BLaER1 (cell line): ENCODE measurements at regions not wholly inside any gene's neighbourhood (a gene's known extent, or its start where the extent isn't known, plus 50 kb on each side); places are given as distances from the start of the nearest gene placed in this dataset.

ENCODE experiments used
- H3K27ac ChIP-seq: shearing (Covaris generic); formaldehyde crosslinking; 2 replicates; pipeline ENCODE4 v1.8.1; 2022
- H3K27me3 ChIP-seq: shearing (Covaris generic); formaldehyde crosslinking; 2 replicates; pipeline ENCODE4 v1.8.1; 2022
- H3K36me3 ChIP-seq: shearing (Covaris generic); formaldehyde crosslinking; 2 replicates; pipeline ENCODE4 v1.8.1; 2022
- H3K4me1 ChIP-seq: shearing (Covaris generic); formaldehyde crosslinking; 2 replicates; pipeline ENCODE4 v1.8.1; 2022
- H3K4me2 ChIP-seq: shearing (Covaris generic); formaldehyde crosslinking; 2 replicates; pipeline ENCODE4 v1.8.1; 2022
- H3K4me3 ChIP-seq: shearing (Covaris generic); formaldehyde crosslinking; 2 replicates; pipeline ENCODE4 v1.8.1; 2022
- H3K9ac ChIP-seq: shearing (Covaris generic); formaldehyde crosslinking; 2 replicates; pipeline ENCODE4 v1.8.1; 2022
- H3K9me3 ChIP-seq: shearing (Covaris generic); formaldehyde crosslinking; 2 replicates; pipeline ENCODE4 v1.8.1; 2022
- H4K20me1 ChIP-seq: shearing (Covaris generic); formaldehyde crosslinking; 2 replicates; pipeline ENCODE4 v1.8.1; 2022
- Cebpa-rat ChIP-seq: shearing (Covaris generic); IDR thresholded peaks from 2 replicates; pipeline ENCODE4 v1.8.1; 2022

DNA sequence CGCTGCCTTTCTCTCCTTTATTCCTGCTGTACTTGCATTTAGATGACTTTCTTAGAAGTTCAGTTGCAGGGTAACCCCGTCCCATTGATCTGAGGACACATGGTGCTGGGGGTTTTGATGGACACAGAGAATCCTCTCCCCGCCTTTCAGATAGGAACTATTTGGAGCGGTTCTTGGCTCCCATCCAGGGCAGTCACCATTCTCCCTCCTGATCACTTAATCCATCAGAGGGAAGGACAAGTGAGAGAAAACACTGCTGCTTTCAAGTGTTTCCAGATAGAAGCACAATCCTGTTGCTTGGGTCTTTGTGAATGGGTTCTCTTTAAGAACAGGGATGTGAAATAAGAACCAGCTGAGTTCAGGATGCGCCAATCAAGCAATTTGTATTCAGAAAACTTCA lies 85.2 kb downstream of the IRX1 start:
- Histone ChIP-seq H4K20me1 (no peaks in the 10 kb centered on the region), H3K9ac (no peak overlapping the region), H3K4me2 (no peak overlapping the region), H3K36me3 (no peaks in the 10 kb centered on the region), H3K27me3 (no peaks in the 10 kb centered on the region), H3K9me3 (no peaks in the 10 kb centered on the region), H3K4me1 (peaks cover 10% of the 10 kb centered on the region), H3K4me3 (no peak overlapping the region), H3K27ac (no peak overlapping the region)
- TF ChIP-seq Cebpa-rat, result no peak

DNA sequence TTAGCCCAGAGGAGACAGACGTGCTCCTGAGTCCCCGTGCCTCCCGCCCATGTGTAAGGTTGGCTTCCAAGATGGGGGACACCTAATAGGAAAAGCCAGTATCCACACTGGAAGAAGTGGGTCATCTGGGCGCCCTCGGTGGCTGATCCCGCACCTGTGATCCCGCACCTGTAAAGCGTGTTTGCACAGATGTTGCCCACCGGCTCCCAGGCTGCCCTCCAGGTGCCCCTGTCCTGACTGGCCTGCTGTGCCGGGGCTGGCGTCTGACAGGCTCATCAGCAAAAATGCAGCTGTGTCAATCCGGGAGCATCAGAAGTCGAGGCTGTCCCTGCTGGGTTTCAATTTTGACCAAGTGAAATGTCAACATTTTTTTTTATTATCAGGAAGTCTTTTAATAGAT lies 88.5 kb downstream of the IRX1 start:
- Histone ChIP-seq H3K4me3 (no peak overlapping the region), H3K4me1 (no peaks in the 10 kb centered on the region), H3K27ac (no peak overlapping the region), H3K9ac (no peak overlapping the region), H3K36me3 (no peaks in the 10 kb centered on the region), H3K27me3 (no peaks in the 10 kb centered on the region), H3K4me2 (no peak overlapping the region), H4K20me1 (no peaks in the 10 kb centered on the region), H3K9me3 (no peaks in the 10 kb centered on the region)
- TF ChIP-seq Cebpa-rat, result no peak

DNA sequence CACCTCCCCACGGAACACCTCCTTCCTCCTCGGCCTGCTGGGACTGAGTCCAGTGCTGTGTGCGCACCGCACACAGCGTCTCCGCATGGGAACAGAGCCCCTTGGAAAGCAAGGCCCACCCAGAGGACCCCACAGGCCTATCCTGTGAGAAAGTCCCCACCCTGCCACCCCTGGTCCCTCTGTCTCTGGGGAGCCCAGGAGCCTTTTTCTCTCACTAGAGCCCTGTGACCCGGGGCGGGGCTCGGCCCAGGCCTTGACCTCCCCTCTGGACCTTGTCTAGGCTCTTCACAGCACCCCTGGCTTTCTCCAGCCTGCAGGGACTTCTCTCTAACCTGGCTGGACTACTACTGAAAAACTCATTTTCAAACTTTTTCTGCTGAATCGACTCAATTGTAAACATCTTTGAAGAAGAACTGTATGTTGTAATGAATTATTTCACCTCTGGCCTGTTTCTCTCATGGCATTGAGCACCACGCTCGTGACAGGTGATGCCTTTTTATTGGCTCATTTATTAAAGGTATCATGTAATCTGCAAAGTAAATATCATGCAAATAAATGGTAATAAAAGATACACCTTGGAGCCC lies 89.2 kb downstream of the IRX1 start:
- no peak overlapping the region for H3K4me3 ChIP-seq
- H3K9me3 ChIP-seq, result no peaks in the 10 kb centered on the region
- H3K36me3 ChIP-seq, result no peaks in the 10 kb centered on the region
- no peak overlapping the region for H3K4me2 ChIP-seq
- H3K9ac ChIP-seq, result no peak overlapping the region
- H3K27me3 ChIP-seq, result no peaks in the 10 kb centered on the region
- H3K27ac ChIP-seq, result no peak overlapping the region
- no peaks in the 10 kb centered on the region for H4K20me1 ChIP-seq
- no peak for TF ChIP-seq Cebpa-rat
- H3K4me1 ChIP-seq, result no peaks in the 10 kb centered on the region

DNA sequence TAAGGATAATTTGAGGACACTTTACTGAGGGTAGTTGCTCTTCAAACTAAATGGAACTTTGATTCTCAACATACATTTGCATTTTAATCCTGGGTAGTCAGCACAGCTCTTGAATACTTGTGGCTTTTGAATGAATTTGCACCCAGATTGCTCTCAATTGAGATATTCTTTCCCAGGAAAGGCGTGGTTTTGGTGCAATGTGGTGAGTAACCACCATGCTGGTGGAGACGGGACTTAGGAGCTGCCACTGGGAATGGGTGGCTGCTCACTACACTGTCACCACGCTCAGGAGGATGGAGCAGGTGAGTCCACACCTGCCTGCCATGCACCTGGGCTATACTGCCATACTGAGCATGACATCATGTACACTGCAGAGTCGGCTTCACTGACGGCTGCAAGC lies 99.2 kb downstream of the IRX1 start:
- Histone ChIP-seq H4K20me1 (no peaks in the 10 kb centered on the region), H3K4me3 (no peak overlapping the region), H3K4me1 (no peaks in the 10 kb centered on the region), H3K9ac (no peak overlapping the region), H3K4me2 (no peak overlapping the region), H3K27ac (no peak overlapping the region), H3K27me3 (no peaks in the 10 kb centered on the region), H3K36me3 (no peaks in the 10 kb centered on the region), H3K9me3 (peaks cover 25% of the 10 kb centered on the region)
- TF ChIP-seq Cebpa-rat, result no peak

DNA sequence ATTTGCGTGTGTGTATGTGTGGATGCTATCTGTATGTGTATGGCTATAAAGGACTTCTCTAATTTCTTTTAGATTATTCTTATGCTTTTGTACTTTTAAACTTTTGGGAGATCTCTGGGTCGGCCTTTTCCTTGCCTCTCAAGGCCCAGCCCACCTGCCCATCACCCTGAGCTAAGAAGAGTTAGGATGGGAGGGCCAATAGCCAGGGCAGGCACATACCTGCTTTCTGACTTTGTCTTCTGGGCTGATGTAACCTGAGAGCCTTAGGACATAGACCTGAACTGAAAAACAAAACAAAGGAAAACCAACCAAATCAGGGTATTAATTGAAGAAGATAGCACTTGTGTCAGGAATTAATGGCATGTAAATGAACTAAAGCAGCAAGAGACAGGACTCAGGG lies 100.2 kb downstream of the IRX1 start:
- Histone ChIP-seq H3K9me3 (peaks cover 25% of the 10 kb centered on the region), H3K36me3 (no peaks in the 10 kb centered on the region), H3K4me1 (peaks cover under 1% of the 10 kb centered on the region; the same call in 1 of the 2 replicates), H3K4me2 (no peak overlapping the region), H4K20me1 (no peaks in the 10 kb centered on the region), H3K9ac (no peak overlapping the region), H3K27ac (no peak overlapping the region), H3K4me3 (no peak overlapping the region), H3K27me3 (no peaks in the 10 kb centered on the region)
- TF ChIP-seq Cebpa-rat, result no peak

DNA sequence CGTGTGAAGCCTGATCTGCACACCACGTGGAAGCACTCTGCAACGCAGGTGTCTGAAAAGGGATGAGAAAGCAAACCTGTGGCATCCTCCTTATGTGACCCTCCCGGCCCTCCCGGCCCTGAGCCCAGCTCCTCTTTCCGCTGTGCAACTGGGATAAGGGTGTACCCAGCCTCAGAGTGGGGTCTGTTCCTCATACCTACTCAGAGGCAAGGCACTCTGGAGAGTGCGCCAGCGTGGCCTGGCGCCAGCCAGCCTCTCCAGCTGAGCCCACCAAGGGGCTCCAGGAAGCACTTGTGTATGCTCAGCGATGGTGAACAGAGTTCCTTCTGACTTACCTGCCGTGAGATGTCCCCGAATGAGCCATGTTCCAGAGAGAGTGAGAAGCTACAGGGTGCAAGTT lies 102.8 kb downstream of the IRX1 start:
- H3K4me1 ChIP-seq, result peaks cover 18% of the 10 kb centered on the region
- H4K20me1 ChIP-seq, result no peaks in the 10 kb centered on the region
- H3K9me3 ChIP-seq, result peaks cover 25% of the 10 kb centered on the region
- no peaks in the 10 kb centered on the region for H3K27me3 ChIP-seq
- no peaks in the 10 kb centered on the region for H3K36me3 ChIP-seq
- no peak overlapping the region for H3K4me2 ChIP-seq
- TF ChIP-seq Cebpa-rat, result no peak
- no peak overlapping the region for H3K9ac ChIP-seq
- no peak overlapping the region for H3K4me3 ChIP-seq
- H3K27ac ChIP-seq, result no peak overlapping the region

DNA sequence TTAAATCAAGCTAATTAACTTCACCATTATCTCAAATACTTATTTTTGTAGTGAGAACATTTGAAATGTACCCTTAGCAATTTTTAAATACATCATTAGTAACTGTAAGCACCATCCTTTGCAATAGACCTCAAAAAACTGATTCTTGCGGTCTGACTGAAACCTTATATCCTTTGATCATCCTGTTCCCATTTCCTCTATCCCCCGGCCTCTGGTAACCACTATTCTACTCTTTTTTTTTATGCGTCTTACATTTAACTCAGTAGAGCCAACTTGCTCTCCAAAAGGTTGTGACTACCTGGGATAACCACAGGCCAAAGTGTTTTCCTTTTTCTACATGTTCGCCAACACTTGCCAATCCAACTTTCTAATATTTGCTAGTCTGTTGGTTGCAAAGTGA lies 106.1 kb downstream of the IRX1 start:
- H3K27me3 ChIP-seq, result no peaks in the 10 kb centered on the region
- no peaks in the 10 kb centered on the region for H3K36me3 ChIP-seq
- peaks cover 18% of the 10 kb centered on the region for H3K4me1 ChIP-seq
- H3K9me3 ChIP-seq, result peaks cover 11% of the 10 kb centered on the region
- no peak overlapping the region for H3K27ac ChIP-seq
- H3K9ac ChIP-seq, result no peak overlapping the region
- peak overlapping the region; percentile 74 for H3K4me2 ChIP-seq
- no peaks in the 10 kb centered on the region for H4K20me1 ChIP-seq
- TF ChIP-seq Cebpa-rat, result no peak
- no peak overlapping the region for H3K4me3 ChIP-seq

DNA sequence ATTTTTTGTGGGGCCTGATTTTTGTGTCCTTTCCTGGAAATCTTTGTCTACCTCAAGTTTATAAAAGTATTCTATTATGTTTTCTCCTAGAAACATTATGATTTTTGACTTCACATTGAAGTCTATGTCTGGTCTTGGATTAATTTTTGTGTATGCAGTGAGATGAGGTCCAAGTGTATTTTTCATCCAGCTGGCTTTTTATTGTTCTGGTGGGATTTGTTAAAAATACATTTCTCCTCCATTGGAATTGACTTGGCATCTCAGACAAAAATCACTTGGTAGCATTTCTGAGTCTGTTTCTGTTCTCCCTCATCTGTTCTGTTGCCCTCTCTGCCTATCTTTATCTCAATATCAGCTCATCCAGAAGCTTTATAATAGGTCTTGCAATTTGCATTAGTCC lies 109.0 kb downstream of the IRX1 start:
- H3K36me3 ChIP-seq, result no peaks in the 10 kb centered on the region
- H3K4me1 ChIP-seq, result peaks cover 18% of the 10 kb centered on the region
- H3K9ac ChIP-seq, result no peak overlapping the region
- no peaks in the 10 kb centered on the region for H3K9me3 ChIP-seq
- H3K27me3 ChIP-seq, result no peaks in the 10 kb centered on the region
- H3K4me2 ChIP-seq, result no peak overlapping the region
- no peak overlapping the region for H3K4me3 ChIP-seq
- H4K20me1 ChIP-seq, result no peaks in the 10 kb centered on the region
- no peak for TF ChIP-seq Cebpa-rat
- H3K27ac ChIP-seq, result no peak overlapping the region

DNA sequence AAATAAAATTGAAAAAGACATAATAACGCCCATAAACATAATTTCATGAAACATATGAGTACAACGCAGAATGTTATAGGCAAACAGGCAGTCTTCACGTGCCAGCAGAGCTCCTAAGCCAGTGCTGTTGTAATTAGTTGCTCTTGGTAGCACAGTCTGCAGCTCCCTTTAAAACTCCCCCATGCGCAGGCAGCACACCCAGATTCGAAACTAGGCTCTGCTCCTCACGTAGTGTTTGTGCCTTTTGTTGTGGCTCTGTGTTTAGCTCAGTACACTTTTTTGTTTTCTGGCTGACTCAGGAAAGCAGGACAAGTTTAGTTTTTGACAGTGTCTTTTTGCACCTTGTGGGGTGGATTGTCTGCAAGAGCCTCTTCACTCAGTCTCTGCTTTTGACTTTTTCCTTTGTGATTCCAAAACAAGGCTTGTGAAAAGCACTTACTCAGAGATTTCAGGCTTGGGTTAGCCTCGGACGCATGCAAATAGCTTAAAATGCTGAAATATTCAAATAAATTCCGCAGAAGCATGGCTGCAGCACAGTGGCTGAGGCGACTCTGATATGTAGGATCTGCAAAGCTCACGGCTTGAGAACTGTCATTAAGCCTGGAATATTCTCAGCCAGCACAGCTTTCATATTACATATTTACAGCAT lies 113.6 kb downstream of the IRX1 start:
- Histone ChIP-seq H3K27ac (no peak overlapping the region), H3K36me3 (no peaks in the 10 kb centered on the region), H3K4me3 (no peak overlapping the region), H3K4me1 (no peaks in the 10 kb centered on the region), H4K20me1 (no peaks in the 10 kb centered on the region), H3K9me3 (no peaks in the 10 kb centered on the region), H3K4me2 (no peak overlapping the region; the same call in 1 of the 2 replicates), H3K9ac (no peak overlapping the region), H3K27me3 (no peaks in the 10 kb centered on the region)
- TF ChIP-seq Cebpa-rat, result no peak

DNA sequence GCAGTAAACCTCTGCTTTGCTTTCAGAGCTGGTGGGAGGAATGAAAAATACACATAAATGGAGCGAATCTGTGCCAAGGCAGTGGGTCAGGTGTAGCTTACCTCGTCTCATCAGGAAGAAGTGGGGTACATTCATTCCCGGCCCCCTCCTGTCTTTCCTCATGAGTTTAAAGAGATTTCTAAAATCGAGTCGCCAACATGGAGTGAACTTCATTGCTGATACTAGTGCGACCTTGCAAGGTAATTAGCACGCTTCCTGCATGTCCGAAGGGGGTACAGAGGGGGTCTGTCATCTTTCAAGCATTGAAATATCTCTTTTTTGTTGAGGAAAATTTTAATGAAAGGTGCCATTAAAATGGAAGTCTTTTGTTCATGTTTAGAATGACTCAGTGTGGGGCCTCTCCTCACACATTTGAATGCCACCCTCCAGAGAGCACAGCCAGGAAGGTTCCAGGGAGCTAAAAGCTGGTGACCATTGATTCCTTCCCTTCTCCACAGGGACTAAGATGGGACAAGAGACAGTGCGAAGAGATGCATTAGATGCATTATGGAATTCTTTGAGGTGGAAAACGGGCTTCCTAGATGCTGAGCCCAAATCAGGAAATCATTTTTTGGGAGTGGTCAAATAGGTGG lies 114.2 kb downstream of the IRX1 start:
- no peaks in the 10 kb centered on the region for H3K36me3 ChIP-seq
- no peak overlapping the region for H3K4me3 ChIP-seq
- H3K27ac ChIP-seq, result no peak overlapping the region
- H3K4me1 ChIP-seq, result no peaks in the 10 kb centered on the region
- no peaks in the 10 kb centered on the region for H3K27me3 ChIP-seq
- no peaks in the 10 kb centered on the region for H4K20me1 ChIP-seq
- no peak overlapping the region for H3K9ac ChIP-seq
- no peak overlapping the region for H3K4me2 ChIP-seq
- no peaks in the 10 kb centered on the region for H3K9me3 ChIP-seq
- no peak for TF ChIP-seq Cebpa-rat
